Duodenal mucosa (tissue), 2 donors: ENCODE measurements at regions not wholly inside any gene's neighbourhood (a gene's known extent, or its start where the extent isn't known, plus 50 kb on each side); places are given as distances from the start of the nearest gene placed in this dataset.
"Not testable (repeated sequence)": the region's sequence is repeated elsewhere in the genome, so short reads cannot be mapped to it uniquely, and the experiment has no call there.

Source experiments
- H3K27ac ChIP-seq: one replicate; pipeline ENCODE4 v1.7.0; 2013; ENCODE audit warnings: low read depth, low read length
- H3K27me3 ChIP-seq, 2 donors: one replicate each; pipeline ENCODE4 v1.7.0; 2013; ENCODE audit warnings: low read length in 2 of 2, control low read depth in 1 of 2; ENCODE audit not compliant: insufficient read depth in 2 of 2, control insufficient read depth in 1 of 2
- H3K36me3 ChIP-seq, 2 donors: one replicate each; pipeline ENCODE4 v1.7.0; 2013; ENCODE audit warnings: low read length in 2 of 2, control low read depth in 1 of 2; ENCODE audit not compliant: insufficient read depth in 2 of 2, control insufficient read depth in 1 of 2
- H3K4me1 ChIP-seq, 2 donors: one replicate each; pipeline ENCODE4 v1.7.0; 2013; ENCODE audit warnings: low read length in 2 of 2, control low read depth in 1 of 2; ENCODE audit not compliant: insufficient read depth in 2 of 2, control insufficient read depth in 1 of 2
- H3K4me3 ChIP-seq, 2 donors: one replicate each; pipeline ENCODE4 v1.7.0; 2013; ENCODE audit warnings: low read length in 2 of 2, low read depth in 1 of 2
- H3K9ac ChIP-seq, 2 donors: one replicate each; pipeline ENCODE4 v1.7.0; 2013; ENCODE audit warnings: low read length in 2 of 2, low read depth in 1 of 2
- H3K9me3 ChIP-seq, 2 donors: one replicate each; pipeline ENCODE4 v1.7.0; 2013; ENCODE audit warnings: low read length in 2 of 2, control low read depth in 1 of 2; ENCODE audit not compliant: control insufficient read depth in 1 of 2

DNA sequence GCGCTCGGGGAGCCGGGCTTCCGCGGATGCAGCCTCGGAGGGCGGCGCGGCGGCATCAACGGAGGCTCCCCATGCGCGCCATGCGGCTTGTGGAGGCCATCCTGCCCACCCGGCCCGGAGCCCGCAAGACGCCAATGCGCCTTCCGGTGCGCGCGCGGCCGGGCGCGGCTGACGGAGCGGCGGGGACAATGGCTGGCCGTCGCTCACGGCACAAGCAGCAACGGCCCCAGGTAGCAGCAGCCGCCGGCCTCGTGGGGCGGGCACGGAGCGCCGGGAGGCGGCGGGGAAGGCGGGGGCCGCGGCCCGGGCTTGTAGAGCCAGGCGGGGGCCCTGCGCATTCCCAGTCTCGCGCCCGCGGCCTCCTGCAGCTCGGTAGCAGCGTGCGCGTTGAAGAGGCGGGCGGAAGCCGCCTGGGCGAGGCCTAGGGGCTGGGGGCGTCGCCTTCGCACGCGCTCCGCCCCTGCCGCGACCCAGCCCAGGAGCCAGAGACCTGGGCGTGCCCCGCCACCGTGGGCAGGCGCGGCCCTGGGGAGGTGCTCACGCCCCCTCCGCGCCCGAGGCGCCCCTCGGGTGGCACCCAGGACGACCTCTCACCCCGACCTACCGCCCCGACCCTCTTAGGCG lies 130.2 kb upstream of the PRKX start:
- H3K9ac ChIP-seq, H3K4me1 ChIP-seq, H3K27ac ChIP-seq, H3K4me3 ChIP-seq, H3K9me3 ChIP-seq, H3K36me3 ChIP-seq, H3K27me3 ChIP-seq: not testable (repeated sequence)

DNA sequence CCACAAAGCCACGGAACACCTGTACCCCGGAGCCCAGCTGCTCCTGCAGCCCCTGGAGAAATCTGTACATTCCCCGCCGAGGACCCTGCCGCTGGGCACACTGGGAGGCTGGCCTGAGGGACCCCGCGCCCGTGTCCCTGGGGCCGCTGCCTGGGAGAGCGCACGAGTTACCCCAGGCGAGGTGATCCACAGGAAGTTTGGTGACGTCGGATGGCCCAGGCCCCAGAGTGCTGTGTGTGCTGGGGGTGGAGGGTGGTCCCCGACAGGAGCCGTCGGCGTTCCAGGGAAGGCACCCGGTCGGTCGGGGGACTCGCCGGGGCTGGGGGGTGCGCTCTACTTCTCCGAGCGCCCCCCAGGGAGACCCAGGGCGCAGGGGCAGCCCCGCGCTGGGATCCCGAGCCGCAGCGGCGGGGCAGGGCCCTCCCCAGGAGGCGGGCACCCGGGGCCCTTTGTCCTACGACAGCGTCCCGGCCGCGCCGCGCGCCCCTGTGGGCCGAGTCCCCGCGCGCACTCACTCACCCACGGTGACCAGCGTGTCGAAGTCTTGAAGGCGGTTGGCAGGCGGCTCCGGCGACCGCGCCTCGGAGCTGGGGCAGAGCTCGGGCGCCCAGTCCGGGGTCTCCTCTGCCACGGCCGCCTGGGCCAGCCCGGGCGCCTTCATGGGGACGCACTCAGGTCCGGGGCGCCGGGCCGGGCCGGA lies 129.5 kb upstream of the PRKX start:
- H3K9me3 ChIP-seq, H3K9ac ChIP-seq, H3K27me3 ChIP-seq, H3K4me1 ChIP-seq, H3K36me3 ChIP-seq, H3K27ac ChIP-seq: not testable (repeated sequence)
- H3K4me3 ChIP-seq, result peak overlapping the region in 1 of 2 donors; percentile 45

DNA sequence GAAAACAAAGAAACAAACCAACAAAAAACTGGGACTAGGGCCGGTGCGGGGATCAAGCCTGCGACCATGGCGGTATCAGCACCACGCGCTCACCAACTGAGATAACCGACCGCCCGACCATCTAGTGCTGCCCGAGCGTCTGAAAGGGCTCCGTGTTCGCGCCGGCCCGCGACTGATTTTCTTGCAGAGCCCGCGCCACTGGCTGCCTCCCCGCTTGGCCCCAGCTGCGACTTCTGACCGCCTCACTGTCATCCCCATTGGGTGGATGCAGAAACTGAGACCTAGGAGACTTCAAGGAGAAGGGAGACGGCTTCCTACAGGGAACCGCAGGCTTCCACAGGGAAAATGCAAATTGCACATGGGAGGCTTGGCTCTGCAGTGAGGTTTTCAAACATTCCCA lies 125.3 kb upstream of the PRKX start:
- not testable (repeated sequence) for H3K9me3 ChIP-seq, H3K4me1 ChIP-seq, H3K9ac ChIP-seq, H3K36me3 ChIP-seq, H3K4me3 ChIP-seq, H3K27ac ChIP-seq, H3K27me3 ChIP-seq

- H3K9me3 ChIP-seq, H3K27me3 ChIP-seq, H3K4me3 ChIP-seq, H3K4me1 ChIP-seq, H3K36me3 ChIP-seq, H3K9ac ChIP-seq, H3K27ac ChIP-seq: not testable (repeated sequence)
These were observed 124.7 kb upstream of the PRKX start for GRCh38 chrX:3837958-3838643.

DNA sequence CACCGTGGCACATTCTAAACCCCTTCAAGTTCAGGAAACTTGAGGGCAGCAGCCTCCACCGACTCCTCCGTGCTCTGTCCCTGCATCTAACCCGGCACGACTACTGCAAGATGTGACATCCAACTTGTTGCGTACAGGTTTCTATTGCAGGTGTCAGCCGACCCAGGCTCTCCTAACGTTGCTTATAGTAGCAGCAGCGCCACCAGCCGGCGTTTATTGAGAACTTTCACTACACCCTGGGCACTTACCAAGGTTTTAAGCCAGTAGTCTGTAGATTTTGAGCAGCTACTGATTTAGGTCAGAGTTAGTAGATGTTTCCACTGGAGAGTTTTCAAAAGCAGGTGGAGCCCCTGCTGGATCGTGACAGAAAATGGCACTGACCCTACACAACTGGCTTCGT lies 123.8 kb upstream of the PRKX start:
- H3K27ac ChIP-seq, H3K27me3 ChIP-seq, H3K36me3 ChIP-seq, H3K4me1 ChIP-seq, H3K9ac ChIP-seq, H3K4me3 ChIP-seq, H3K9me3 ChIP-seq: not testable (repeated sequence)

DNA sequence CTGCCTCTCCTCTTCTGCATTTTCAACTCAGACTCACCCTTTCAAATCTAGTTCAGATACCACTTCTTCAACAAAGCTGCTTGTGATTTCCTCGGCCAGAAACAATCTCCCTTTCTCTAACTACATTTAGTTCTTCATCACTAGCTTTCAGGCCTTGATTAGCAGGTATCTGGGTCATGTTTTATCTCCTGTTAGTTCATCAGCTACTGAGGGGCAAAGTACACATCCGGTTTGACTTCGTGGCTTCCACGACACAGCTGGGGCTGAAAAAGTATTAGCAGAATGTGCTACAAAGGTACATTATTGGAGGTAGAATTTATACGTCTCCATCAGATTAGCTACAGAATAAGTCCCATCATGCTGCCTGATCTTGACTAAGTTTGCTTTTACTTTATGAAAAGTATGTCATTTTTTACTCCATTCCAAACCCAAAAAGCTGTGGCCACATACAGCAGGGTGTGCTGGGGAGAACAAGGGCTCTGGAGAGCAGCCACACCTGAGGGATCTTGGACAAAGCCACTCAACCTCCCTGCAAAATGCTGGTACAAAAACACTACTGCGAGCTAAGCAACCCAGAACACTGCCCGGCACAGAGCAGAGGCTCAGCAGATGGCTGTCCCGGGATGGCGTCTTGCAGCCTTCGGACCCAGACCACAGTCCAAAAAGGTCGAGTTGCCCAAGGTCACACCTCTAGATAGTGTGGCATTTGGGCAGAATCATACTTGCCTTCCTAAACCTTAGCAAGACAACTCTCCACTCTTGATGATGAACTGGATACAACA lies 120.5 kb upstream of the PRKX start:
- H3K9me3 ChIP-seq, H3K27me3 ChIP-seq, H3K4me1 ChIP-seq, H3K36me3 ChIP-seq, H3K4me3 ChIP-seq, H3K27ac ChIP-seq, H3K9ac ChIP-seq: not testable (repeated sequence)

DNA sequence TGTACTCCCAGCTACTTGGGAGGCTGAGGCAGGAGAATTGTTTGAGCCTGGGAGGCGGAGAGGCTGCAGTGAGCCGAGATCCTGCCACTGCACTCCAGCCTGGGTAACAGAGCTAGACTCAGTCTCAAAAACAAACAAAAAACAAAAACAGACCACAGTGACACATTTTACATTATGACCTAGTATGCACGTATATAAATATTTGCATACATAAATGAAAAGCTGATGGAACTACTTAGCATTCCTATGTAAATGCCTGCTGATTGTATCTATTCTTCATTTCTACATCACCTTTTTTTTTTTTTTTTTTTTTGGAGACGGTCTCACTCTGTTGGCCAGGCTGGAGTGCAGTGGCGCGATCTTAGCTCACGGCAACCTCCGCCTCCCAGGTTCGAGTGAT lies 116.6 kb upstream of the PRKX start:
- not testable (repeated sequence) for H3K27ac ChIP-seq, H3K9ac ChIP-seq, H3K9me3 ChIP-seq, H3K27me3 ChIP-seq, H3K36me3 ChIP-seq, H3K4me3 ChIP-seq, H3K4me1 ChIP-seq

DNA sequence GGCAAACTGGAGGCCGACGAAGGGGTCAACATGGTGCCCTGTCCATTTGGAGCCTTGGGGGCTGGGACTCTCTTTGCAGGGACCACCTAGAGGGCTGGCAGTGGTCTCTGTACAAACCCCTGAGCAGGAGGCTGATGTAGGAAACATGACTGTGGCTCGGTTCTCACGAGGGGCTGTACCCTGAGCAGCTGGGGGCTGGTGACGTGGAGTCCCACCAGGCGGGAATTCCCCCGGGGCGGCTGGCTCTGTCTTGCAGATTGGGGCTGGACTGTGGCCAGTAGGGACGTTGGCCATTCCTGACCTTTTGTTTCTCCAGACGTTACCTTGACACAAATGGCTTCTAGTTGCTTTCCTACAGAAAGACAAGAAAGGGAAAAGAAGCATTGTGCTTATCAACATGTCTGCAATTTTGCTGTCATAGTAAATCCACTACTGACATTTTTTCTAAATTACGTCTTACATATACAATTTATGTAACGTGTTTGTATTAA lies 115.6 kb upstream of the PRKX start:
- not testable (repeated sequence) for H3K27ac ChIP-seq, H3K9me3 ChIP-seq, H3K4me1 ChIP-seq, H3K4me3 ChIP-seq, H3K27me3 ChIP-seq, H3K36me3 ChIP-seq, H3K9ac ChIP-seq

DNA sequence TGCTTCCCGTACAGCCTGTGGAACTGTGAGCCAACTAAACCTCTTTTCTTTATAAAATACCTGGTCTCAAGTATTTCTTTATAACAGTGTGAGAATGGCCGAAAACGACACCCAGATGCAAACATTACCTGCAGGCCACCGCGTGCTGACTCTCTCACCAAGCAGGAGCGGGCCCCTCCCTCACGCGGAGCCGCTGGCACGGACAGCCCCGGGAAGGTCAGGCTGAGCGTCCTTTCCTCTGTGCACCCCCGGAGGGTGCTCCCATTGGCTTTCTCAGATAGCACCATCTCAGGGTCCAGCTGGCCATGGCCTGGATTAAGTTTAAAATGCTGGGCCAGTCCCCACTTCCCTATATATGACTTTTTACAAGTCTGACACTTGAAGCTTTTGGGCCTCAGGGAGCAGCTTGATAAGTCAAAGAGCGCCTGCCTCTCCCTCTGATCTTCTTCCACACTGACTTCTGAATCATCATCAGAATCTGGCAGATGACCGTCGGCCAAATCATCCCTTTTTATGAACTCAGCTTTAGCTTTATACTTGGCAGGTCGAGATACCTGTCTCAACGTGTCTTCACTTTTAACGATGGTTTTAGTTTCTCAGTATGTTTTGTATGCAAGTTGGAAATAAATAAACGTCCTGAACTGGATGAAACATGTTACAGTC lies 115.1 kb upstream of the PRKX start:
- not testable (repeated sequence) for H3K27ac ChIP-seq, H3K9ac ChIP-seq, H3K9me3 ChIP-seq, H3K4me3 ChIP-seq, H3K36me3 ChIP-seq, H3K4me1 ChIP-seq, H3K27me3 ChIP-seq

DNA sequence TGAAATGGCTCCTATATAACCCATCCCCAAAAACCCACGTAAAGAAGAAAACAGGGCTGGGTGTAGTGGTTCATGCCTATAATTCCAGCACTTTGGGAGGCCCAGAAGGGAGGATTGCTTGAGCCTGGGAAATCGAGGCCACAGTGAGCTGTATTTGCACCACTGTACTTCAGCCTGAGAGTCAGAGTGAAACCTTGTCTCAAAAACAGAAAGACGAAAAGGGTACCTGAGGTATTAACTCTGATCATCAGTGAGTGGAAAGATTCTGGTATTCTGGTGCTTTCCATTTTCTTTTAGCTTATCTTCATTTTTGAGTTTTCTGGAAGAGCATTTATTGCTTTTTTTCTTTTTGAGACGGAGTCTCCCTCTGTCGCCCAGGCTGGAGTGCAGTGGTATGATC lies 110.6 kb upstream of the PRKX start:
- not testable (repeated sequence) for H3K9ac ChIP-seq, H3K27ac ChIP-seq, H3K9me3 ChIP-seq, H3K4me1 ChIP-seq, H3K4me3 ChIP-seq, H3K27me3 ChIP-seq
- H3K36me3 ChIP-seq, result peaks cover 0 to 11% of the 10 kb centered on the region in 2 donors
